HTR-8/SVneo (cell line): ENCODE measurements at regions not wholly inside any gene's neighbourhood (a gene's known extent, or its start where the extent isn't known, plus 50 kb on each side); places are given as distances from the start of the nearest gene placed in this dataset.
"Not testable (repeated sequence)": the region's sequence is repeated elsewhere in the genome, so short reads cannot be mapped to it uniquely, and the experiment has no call there.

ENCODE experiments used
- DNase-seq: peaks from one replicate; pipeline ENCODE4 v3.0.0; 2011; ENCODE audit warnings: low spot score, mixed read lengths; ENCODE audit not compliant: insufficient read length
- FAIRE-seq: peaks from 2 replicates; lab custom pipeline; 2011; peaks lifted over from hg19 to GRCh38; lab: Jason Lieb, UNC

GRCh38 chr1:58836408-58836807 is 52.6 kb upstream of the JUN start:
- DNase-seq = no peak
- FAIRE-seq = no peak

GRCh38 chr1:58837886-58838285 is 54.0 kb upstream of the JUN start:
- no peak for FAIRE-seq
- no peak for DNase-seq

GRCh38 chr1:58839147-58839795 is 55.4 kb upstream of the JUN start:
- FAIRE-seq (no peak), DNase-seq (no peak)

GRCh38 chr1:58839846-58840835 is 56.3 kb upstream of the JUN start:
- DNase-seq = no peak
- no peak for FAIRE-seq

GRCh38 chr1:58841455-58841854 is 57.6 kb upstream of the JUN start:
- FAIRE-seq = no peak

GRCh38 chr1:58842941-58843340 is 59.1 kb upstream of the JUN start:
- FAIRE-seq = no peak
- DNase-seq = no peak

More at GRCh38 chr1:58841455-58841854, 57.6 kb upstream of the JUN start:
- no peak for DNase-seq

GRCh38 chr1:58844176-58844575 is 60.3 kb upstream of the JUN start:
- FAIRE-seq (no peak), DNase-seq (no peak)

GRCh38 chr1:58845942-58846341 is 62.1 kb upstream of the JUN start:
- FAIRE-seq = no peak
- no peak for DNase-seq

- FAIRE-seq = peak; percentile 59
- DNase-seq = peak; percentile 76
Measured at GRCh38 chr1:58848818-58849411, 65.1 kb upstream of the JUN start.

- DNase-seq = no peak
- no peak for FAIRE-seq
Measured at GRCh38 chr1:58849551-58849950, 65.7 kb upstream of the JUN start.

- FAIRE-seq (no peak), DNase-seq (no peak)
Measured at GRCh38 chr1:58850636-58851035, 66.8 kb upstream of the JUN start.

GRCh38 chr1:58852731-58853485 is 69.1 kb upstream of the JUN start:
- DNase-seq = no peak
- FAIRE-seq = no peak

- FAIRE-seq = no peak
- DNase-seq = no peak
Measured at GRCh38 chr1:58854576-58854975, 70.7 kb upstream of the JUN start.

GRCh38 chr1:58855274-58856165 is 71.7 kb upstream of the JUN start:
- FAIRE-seq = no peak
- DNase-seq = no peak

GRCh38 chr1:58856281-58856680 is 72.4 kb upstream of the JUN start:
- not testable (repeated sequence) for FAIRE-seq, DNase-seq

GRCh38 chr1:58857680-58858673 is 74.1 kb upstream of the JUN start:
- no peak for FAIRE-seq
- DNase-seq = no peak

- DNase-seq (no peak), FAIRE-seq (no peak)
Measured at GRCh38 chr1:58859769-58860485, 76.1 kb upstream of the JUN start.
